ENCODE measurements at regions not wholly inside any gene's neighbourhood (a gene's known extent, or its start where the extent isn't known, plus 50 kb on each side); places are given as distances from the start of the nearest gene placed in this dataset.

DNA sequence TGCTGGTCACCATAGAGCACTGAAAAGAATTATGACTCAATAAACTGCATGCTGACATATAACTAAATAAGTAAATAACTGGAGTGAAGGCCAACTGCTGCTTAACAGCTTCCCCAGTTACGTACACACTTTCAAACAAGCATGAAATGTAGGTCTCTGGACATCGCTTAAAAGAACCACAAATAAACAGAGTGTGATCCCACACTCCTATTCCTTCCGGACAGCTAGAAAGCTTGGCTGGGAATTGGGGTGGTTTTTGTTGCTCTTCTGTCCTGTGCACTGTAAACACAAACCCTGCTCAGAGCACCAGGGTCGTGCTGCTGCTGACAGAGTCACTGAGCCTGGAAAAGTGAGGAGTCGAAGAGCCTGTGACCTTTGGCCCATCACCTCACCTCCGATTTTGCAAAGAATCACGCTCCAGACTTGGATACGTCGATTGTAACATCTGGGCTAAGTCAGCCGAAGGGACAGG lies 162.7 kb upstream of the NT5C1B start:
- H3K27ac Mint-ChIP-seq: no peak overlapping the region
- DNase-seq: no peak
- no peaks in the 10 kb centered on the region for H3K27me3 Mint-ChIP-seq
- no peaks in the 10 kb centered on the region for H3K9me3 Mint-ChIP-seq
- POLR2A ChIA-PET: no interaction called here
- H3K4me3 Mint-ChIP-seq: no peak overlapping the region
- CTCF ChIA-PET: interaction anchor here (0.7 to 1.0 kb wide), 2 partner anchors 16 to 777 kb away, joined by 3 read pairs; no protein-coding TSS in a partner anchor
- H3K4me1 Mint-ChIP-seq: no peaks in the 10 kb centered on the region
- no peaks in the 10 kb centered on the region for H3K36me3 Mint-ChIP-seq (ENCODE audit: low read depth)

DNA sequence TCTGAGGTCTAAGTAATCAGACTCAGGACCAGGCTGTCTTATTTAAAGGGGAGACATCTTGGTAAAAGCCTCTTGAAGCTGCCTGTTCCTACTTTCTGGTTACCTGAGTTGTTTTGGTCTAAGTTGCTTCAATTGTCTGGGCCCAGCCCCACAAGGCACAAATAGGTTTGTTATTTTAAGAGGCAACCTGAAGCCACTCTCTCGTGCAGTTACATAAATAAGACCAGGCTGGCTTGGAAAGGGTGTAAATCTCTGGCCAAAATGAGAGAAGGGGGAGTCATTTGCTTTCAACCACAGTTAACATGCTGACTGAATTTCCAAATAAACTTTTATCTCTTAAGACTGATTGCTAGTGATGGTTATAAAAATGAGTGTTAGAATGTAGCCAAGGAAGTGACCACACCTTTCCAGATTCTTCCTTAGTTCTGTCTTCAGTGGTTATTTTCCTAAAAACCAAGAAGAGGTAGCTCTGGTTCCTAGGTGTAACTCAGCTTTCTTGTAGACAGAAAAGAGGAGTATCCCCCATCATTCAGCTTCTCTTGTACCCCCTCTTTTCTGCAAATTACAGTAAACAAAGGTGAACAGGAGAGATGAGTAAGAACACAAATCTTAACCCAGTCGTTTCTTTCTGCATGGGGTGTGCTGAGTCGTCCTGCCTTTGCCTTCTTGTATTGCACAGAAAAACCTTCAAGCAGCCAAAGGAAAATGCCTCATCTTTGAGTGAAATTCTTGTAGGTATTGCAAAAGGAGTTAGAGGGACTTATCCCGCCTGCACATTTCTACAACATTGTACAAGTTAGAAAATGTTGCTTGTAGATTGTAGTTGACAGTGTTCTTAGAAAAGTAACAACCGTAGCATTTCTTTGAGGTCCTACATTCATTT lies 161.5 kb upstream of the NT5C1B start:
- no peaks in the 10 kb centered on the region for H3K4me1 Mint-ChIP-seq
- ChIA-PET POLR2A (no interaction called here), CTCF (no interaction called here)
- no peaks in the 10 kb centered on the region for H3K36me3 Mint-ChIP-seq (ENCODE audit: low read depth)
- no peak overlapping the region for H3K4me3 Mint-ChIP-seq
- no peaks in the 10 kb centered on the region for H3K9me3 Mint-ChIP-seq
- H3K27ac Mint-ChIP-seq: no peak overlapping the region
- DNase-seq: no peak
- H3K27me3 Mint-ChIP-seq: no peaks in the 10 kb centered on the region

- no peaks in the 10 kb centered on the region for H3K27me3 Mint-ChIP-seq
- ChIA-PET CTCF (no interaction called here), POLR2A (no interaction called here)
- H3K4me1 Mint-ChIP-seq: no peaks in the 10 kb centered on the region
- H3K36me3 Mint-ChIP-seq (ENCODE audit: low read depth): no peaks in the 10 kb centered on the region
- H3K27ac Mint-ChIP-seq: no peak overlapping the region
- H3K4me3 Mint-ChIP-seq: no peak overlapping the region
- H3K9me3 Mint-ChIP-seq: no peaks in the 10 kb centered on the region
- DNase-seq: peak; percentile 60
These were observed 160.7 kb upstream of the NT5C1B start for GRCh38 chr2:18749912-18750526.

GRCh38 chr2:18745431-18746272 lies 156.3 kb upstream of the NT5C1B start:
- ChIA-PET CTCF (no interaction called here), POLR2A (no interaction called here)
- no peak for DNase-seq
- H3K4me3 Mint-ChIP-seq: no peak overlapping the region
- no peaks in the 10 kb centered on the region for H3K4me1 Mint-ChIP-seq
- H3K9me3 Mint-ChIP-seq: no peaks in the 10 kb centered on the region
- H3K36me3 Mint-ChIP-seq (ENCODE audit: low read depth): no peaks in the 10 kb centered on the region
- no peaks in the 10 kb centered on the region for H3K27me3 Mint-ChIP-seq
- no peak overlapping the region for H3K27ac Mint-ChIP-seq

DNA sequence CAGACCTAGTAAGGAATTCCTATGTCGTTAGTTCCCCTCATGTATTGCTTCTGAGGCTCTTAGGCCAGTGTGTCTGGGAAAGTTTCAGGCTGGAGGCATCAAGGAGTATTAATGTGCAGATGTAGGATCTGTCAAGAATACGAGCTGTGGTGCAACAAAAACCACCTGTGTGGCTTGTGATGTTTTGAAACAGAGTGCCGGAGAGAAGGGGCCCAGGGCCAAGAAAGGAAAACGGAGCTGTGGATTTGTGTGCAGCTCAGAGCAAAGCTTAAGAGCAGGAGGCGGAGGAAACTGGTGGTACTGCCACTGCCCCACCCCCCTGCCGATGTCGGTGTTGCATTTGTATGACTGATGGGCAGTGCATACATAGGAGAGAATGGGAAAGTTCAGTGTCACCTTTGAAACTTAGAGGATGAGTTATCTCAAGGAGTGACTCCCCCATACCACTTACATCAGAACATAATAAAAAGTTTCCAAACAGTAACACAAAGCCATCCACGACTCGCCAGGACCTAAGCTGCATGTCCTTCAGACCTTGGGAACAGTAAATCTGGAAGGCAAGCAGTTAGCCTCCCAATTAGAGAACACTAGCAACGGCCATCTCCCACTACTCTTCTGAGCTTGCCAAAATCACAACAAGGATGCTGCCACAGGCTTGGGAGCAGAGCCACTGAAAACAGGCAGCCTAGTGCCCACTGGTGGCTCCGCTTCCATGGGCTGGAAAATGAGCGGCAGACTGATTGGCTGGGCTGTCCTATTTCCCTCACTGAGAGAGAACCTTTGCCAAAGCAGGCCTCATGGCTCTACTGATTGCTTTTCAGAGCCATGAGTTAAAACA lies 152.7 kb upstream of the NT5C1B start:
- Mint-ChIP-seq H3K27me3 (no peaks in the 10 kb centered on the region), H3K4me3 (no peak overlapping the region), H3K9me3 (no peaks in the 10 kb centered on the region), H3K36me3 (ENCODE audit: low read depth) (no peaks in the 10 kb centered on the region), H3K4me1 (no peaks in the 10 kb centered on the region), H3K27ac (no peak overlapping the region)
- DNase-seq: no peak
- ChIA-PET CTCF (interaction anchor here (0.6 kb wide), 1 partner anchor 54 kb away, joined by 4 read pairs; no protein-coding TSS in a partner anchor), POLR2A (no interaction called here)

DNA sequence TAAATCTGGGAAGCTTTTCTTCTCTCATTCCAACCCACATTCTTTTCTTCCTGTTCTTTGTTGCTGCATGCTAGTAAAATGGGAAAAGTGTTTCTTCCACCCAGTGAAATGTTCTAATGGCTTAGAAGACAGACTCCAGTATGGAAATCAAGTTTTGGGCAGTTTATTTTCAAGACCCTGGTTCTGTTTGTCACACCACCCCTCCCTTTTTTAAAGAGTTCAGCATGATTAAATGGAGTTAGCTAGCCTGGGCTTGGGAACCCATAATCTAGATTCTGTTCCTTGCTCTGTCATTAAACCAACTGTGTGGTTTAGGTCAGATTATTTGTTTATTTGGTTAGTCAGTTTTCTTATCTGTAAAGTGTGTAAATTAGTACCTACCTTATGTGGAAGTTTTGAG lies 151.8 kb upstream of the NT5C1B start:
- H3K36me3 Mint-ChIP-seq (ENCODE audit: low read depth): no peaks in the 10 kb centered on the region
- H3K9me3 Mint-ChIP-seq: peaks cover 3% of the 10 kb centered on the region
- no peak for DNase-seq
- no peaks in the 10 kb centered on the region for H3K27me3 Mint-ChIP-seq
- ChIA-PET CTCF (interaction anchor here (0.6 kb wide), 1 partner anchor 55 kb away, joined by 4 read pairs; no protein-coding TSS in a partner anchor), POLR2A (no interaction called here)
- H3K27ac Mint-ChIP-seq: no peak overlapping the region
- no peaks in the 10 kb centered on the region for H3K4me1 Mint-ChIP-seq
- H3K4me3 Mint-ChIP-seq: no peak overlapping the region

- H3K4me3 Mint-ChIP-seq: no peak overlapping the region
- no peaks in the 10 kb centered on the region for H3K4me1 Mint-ChIP-seq
- no peaks in the 10 kb centered on the region for H3K27me3 Mint-ChIP-seq
- ChIA-PET POLR2A (no interaction called here), CTCF (no interaction called here)
- H3K9me3 Mint-ChIP-seq: peaks cover 3% of the 10 kb centered on the region
- H3K27ac Mint-ChIP-seq: no peak overlapping the region
- no peak for DNase-seq
- no peaks in the 10 kb centered on the region for H3K36me3 Mint-ChIP-seq (ENCODE audit: low read depth)
These were observed 151.1 kb upstream of the NT5C1B start for GRCh38 chr2:18740474-18740881.

- no peaks in the 10 kb centered on the region for H3K27me3 Mint-ChIP-seq
- POLR2A ChIA-PET: no interaction called here
- H3K4me3 Mint-ChIP-seq: no peak overlapping the region
- H3K36me3 Mint-ChIP-seq (ENCODE audit: low read depth): no peaks in the 10 kb centered on the region
- no peak overlapping the region for H3K27ac Mint-ChIP-seq
- H3K4me1 Mint-ChIP-seq: no peaks in the 10 kb centered on the region
- DNase-seq: no peak
- H3K9me3 Mint-ChIP-seq: peaks cover 6% of the 10 kb centered on the region
- CTCF ChIA-PET: no interaction called here
These were observed 142.3 kb upstream of the NT5C1B start for GRCh38 chr2:18731666-18732065.

GRCh38 chr2:18724371-18725145 lies 135.2 kb upstream of the NT5C1B start:
- Mint-ChIP-seq H3K36me3 (ENCODE audit: low read depth) (no peaks in the 10 kb centered on the region), H3K4me1 (no peaks in the 10 kb centered on the region), H3K4me3 (no peak overlapping the region), H3K27me3 (no peaks in the 10 kb centered on the region), H3K9me3 (peaks cover 3% of the 10 kb centered on the region), H3K27ac (no peak overlapping the region)
- POLR2A ChIA-PET: no interaction called here
- CTCF ChIA-PET: no interaction called here
- DNase-seq: no peak

DNA sequence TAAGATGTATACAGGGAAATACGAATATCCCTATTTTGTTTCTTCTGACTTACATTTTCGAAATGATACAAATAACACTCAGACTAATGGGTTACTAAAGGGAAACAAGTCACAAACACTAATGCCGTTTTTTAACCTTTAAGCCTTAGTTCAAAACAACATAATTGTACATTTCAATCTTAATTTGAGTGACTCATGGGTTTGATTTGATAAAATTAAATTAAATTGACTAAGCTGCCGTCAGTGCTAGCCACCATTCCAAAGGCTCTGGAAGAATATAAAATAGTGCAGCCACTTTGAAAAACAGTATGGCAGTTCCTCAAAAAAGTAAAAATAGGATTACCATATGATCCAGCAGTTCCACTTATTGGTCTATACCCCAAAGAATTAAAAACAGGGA lies 133.8 kb upstream of the NT5C1B start:
- CTCF ChIA-PET: no interaction called here
- Mint-ChIP-seq H3K36me3 (ENCODE audit: low read depth) (no peaks in the 10 kb centered on the region), H3K4me3 (no peak overlapping the region)

DNA sequence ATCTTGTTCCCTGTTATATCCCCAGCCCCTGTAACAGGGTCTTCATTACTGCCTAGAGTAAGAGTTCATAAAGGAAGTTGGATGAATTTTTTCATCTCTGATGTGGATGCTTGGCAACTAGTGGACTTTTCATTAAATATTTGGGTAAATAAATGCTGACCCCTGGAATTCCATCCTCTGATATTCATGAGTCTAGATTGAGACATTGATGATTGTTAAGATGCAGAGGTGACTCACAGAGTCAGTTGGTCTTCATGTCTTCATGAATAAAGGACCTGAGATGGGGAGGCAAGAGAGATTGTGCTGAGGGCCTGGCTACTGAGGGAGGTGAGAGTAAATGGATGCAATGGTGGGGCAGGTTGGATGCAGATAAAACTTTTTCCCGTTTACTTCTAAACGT lies 132.7 kb upstream of the NT5C1B start:
- H3K4me1 Mint-ChIP-seq: no peaks in the 10 kb centered on the region
- no peak overlapping the region for H3K27ac Mint-ChIP-seq
- H3K9me3 Mint-ChIP-seq: peaks cover 2% of the 10 kb centered on the region
- ChIA-PET POLR2A (no interaction called here), CTCF (no interaction called here)
- H3K4me3 Mint-ChIP-seq: no peak overlapping the region
- H3K27me3 Mint-ChIP-seq: no peaks in the 10 kb centered on the region
- H3K36me3 Mint-ChIP-seq (ENCODE audit: low read depth): no peaks in the 10 kb centered on the region
- DNase-seq: no peak

More for the DNA sequence above, 133.8 kb upstream of the NT5C1B start:
- Mint-ChIP-seq H3K27me3 (no peaks in the 10 kb centered on the region), H3K27ac (no peak overlapping the region), H3K9me3 (peaks cover 3% of the 10 kb centered on the region), H3K4me1 (no peaks in the 10 kb centered on the region)
- no peak for DNase-seq
- POLR2A ChIA-PET: no interaction called here
